ENCODE measurements at regions not wholly inside any gene's neighbourhood (a gene's known extent, or its start where the extent isn't known, plus 50 kb on each side); places are given as distances from the start of the nearest gene placed in this dataset.

GRCh38 chr5:77928776-77929300, 152.7 kb upstream of the TBCA start:
- peaks cover 24% of the 10 kb centered on the region for H3K27me3 Mint-ChIP-seq (ENCODE audit: low read depth)
- no peak overlapping the region for H3K27ac Mint-ChIP-seq (ENCODE audit: unreplicated experiment)
- DNase-seq (ENCODE audit: low read depth, low spot score), result no peak
- peaks cover 5% of the 10 kb centered on the region for H3K36me3 Mint-ChIP-seq (ENCODE audit: low read depth)
- H3K9me3 Mint-ChIP-seq, result peaks cover 9% of the 10 kb centered on the region
- H3K4me1 Mint-ChIP-seq, result no peaks in the 10 kb centered on the region
- H3K4me3 Mint-ChIP-seq, result no peak overlapping the region
- no peak for TF ChIP-seq CTCF (conservative IDR thresholded peaks at IDR 0.05)

- no peak for DNase-seq (ENCODE audit: low read depth, low spot score)
- Mint-ChIP-seq H3K27ac (ENCODE audit: unreplicated experiment) (no peak overlapping the region), H3K4me1 (no peaks in the 10 kb centered on the region), H3K4me3 (no peak overlapping the region), H3K9me3 (peaks cover 7% of the 10 kb centered on the region), H3K36me3 (ENCODE audit: low read depth) (peaks cover 5% of the 10 kb centered on the region), H3K27me3 (ENCODE audit: low read depth) (peaks cover 22% of the 10 kb centered on the region)
- no peak for TF ChIP-seq CTCF (conservative IDR thresholded peaks at IDR 0.05)
Observed at GRCh38 chr5:77926337-77926736, 150.2 kb upstream of the TBCA start.

- Mint-ChIP-seq H3K9me3 (peaks cover 7% of the 10 kb centered on the region), H3K27me3 (ENCODE audit: low read depth) (peaks cover 19% of the 10 kb centered on the region), H3K4me1 (no peaks in the 10 kb centered on the region), H3K4me3 (no peak overlapping the region), H3K36me3 (ENCODE audit: low read depth) (peaks cover 5% of the 10 kb centered on the region), H3K27ac (ENCODE audit: unreplicated experiment) (no peak overlapping the region)
- DNase-seq (ENCODE audit: low read depth, low spot score), result no peak
- no peak for TF ChIP-seq CTCF (conservative IDR thresholded peaks at IDR 0.05)
Observed at GRCh38 chr5:77925503-77925902, 149.4 kb upstream of the TBCA start.

- H3K9me3 Mint-ChIP-seq, result peaks cover 7% of the 10 kb centered on the region
- H3K27ac Mint-ChIP-seq (ENCODE audit: unreplicated experiment), result no peak overlapping the region
- no peak for TF ChIP-seq CTCF (conservative IDR thresholded peaks at IDR 0.05)
- H3K4me1 Mint-ChIP-seq, result no peaks in the 10 kb centered on the region
- DNase-seq (ENCODE audit: low read depth, low spot score), result no peak
- H3K36me3 Mint-ChIP-seq (ENCODE audit: low read depth), result peaks cover 5% of the 10 kb centered on the region
- peaks cover 13% of the 10 kb centered on the region for H3K27me3 Mint-ChIP-seq (ENCODE audit: low read depth)
- H3K4me3 Mint-ChIP-seq, result no peak overlapping the region
Observed at GRCh38 chr5:77924081-77924480, 147.9 kb upstream of the TBCA start.

- peaks cover 5% of the 10 kb centered on the region for H3K36me3 Mint-ChIP-seq (ENCODE audit: low read depth)
- H3K27ac Mint-ChIP-seq (ENCODE audit: unreplicated experiment), result no peak overlapping the region
- no peak for TF ChIP-seq CTCF (conservative IDR thresholded peaks at IDR 0.05)
- H3K27me3 Mint-ChIP-seq (ENCODE audit: low read depth), result peaks cover 10% of the 10 kb centered on the region
- no peak for DNase-seq (ENCODE audit: low read depth, low spot score)
- H3K4me1 Mint-ChIP-seq, result no peaks in the 10 kb centered on the region
- H3K4me3 Mint-ChIP-seq, result no peak overlapping the region
- peaks cover 7% of the 10 kb centered on the region for H3K9me3 Mint-ChIP-seq
Observed at GRCh38 chr5:77923666-77924065, 147.5 kb upstream of the TBCA start.

All from neural crest cell (in vitro differentiated cells).